GM23338 (cell line): ENCODE measurements at regions not wholly inside any gene's neighbourhood (a gene's known extent, or its start where the extent isn't known, plus 50 kb on each side); places are given as distances from the start of the nearest gene placed in this dataset.

Experiments used
- ATAC-seq: fragments of 200-7000 bp; cut with Tn5 transposase; 3 replicates; pipeline ENCODE4 v1.9.1; 2020
- DNase-seq: peaks from one replicate; pipeline ENCODE4 v3.0.0-alpha.2; 2015; ENCODE audit warnings: low spot score
- H2AFZ ChIP-seq: fragments of 200-600 bp; sonication (generic); 2 replicates; pipeline ENCODE4 v1.8.0; 2016; ENCODE audit warnings: antibody characterized with exemption, mild to moderate bottlenecking, moderate library complexity
- H3F3A ChIP-seq: fragments of 200-600 bp; sonication (generic); replicated peaks from 2 replicates; pipeline ENCODE4 v1.8.0; 2017; ENCODE audit warnings: antibody characterized with exemption, mixed run types, low read depth
- H3K27ac ChIP-seq: fragments of 200-600 bp; sonication (generic); 2 replicates; pipeline ENCODE4 v1.6.1; 2016; ENCODE audit warnings: low read depth
- H3K27me3 ChIP-seq: fragments of 200-600 bp; sonication (generic); 2 replicates; pipeline ENCODE4 v1.8.0; 2016; ENCODE audit warnings: mild to moderate bottlenecking, mixed run types, moderate library complexity; ENCODE audit not compliant: insufficient read depth
- H3K36me3 ChIP-seq: fragments of 200-600 bp; sonication (generic); 2 replicates; pipeline ENCODE4 v1.8.0; 2016; ENCODE audit warnings: mild to moderate bottlenecking; ENCODE audit not compliant: insufficient read depth
- H3K4me1 ChIP-seq: fragments of 200-600 bp; sonication (generic); 2 replicates; pipeline ENCODE4 v1.8.0; 2016; ENCODE audit warnings: mild to moderate bottlenecking, moderate library complexity; ENCODE audit not compliant: insufficient read depth
- H3K4me2 ChIP-seq: fragments of 200-600 bp; sonication (generic); 2 replicates; pipeline ENCODE4 v1.7.1; 2017; ENCODE audit warnings: mixed run types
- H3K4me3 ChIP-seq: fragments of 200-600 bp; sonication (generic); 2 replicates; pipeline ENCODE4 v1.6.1; 2016; ENCODE audit warnings: mixed run types
- H3K79me2 ChIP-seq: fragments of 200-600 bp; sonication (generic); replicated peaks from 2 replicates; pipeline ENCODE4 v1.8.0; 2017; ENCODE audit warnings: mild to moderate bottlenecking; ENCODE audit not compliant: insufficient read depth
- H3K9me2 ChIP-seq: fragments of 200-600 bp; sonication (generic); 2 replicates; pipeline ENCODE4 v1.8.0; 2017; ENCODE audit not compliant: insufficient read depth
- H4K20me1 ChIP-seq: fragments of 200-600 bp; sonication (generic); replicated peaks from 2 replicates; pipeline ENCODE4 v1.8.0; 2017; ENCODE audit warnings: mild to moderate bottlenecking; ENCODE audit not compliant: insufficient read depth
- H3K27ac Mint-ChIP-seq: 2 replicates; pipeline ENCODE4 v1.8.0; 2020; ENCODE audit warnings: inconsistent platforms, mild to moderate bottlenecking, moderate library complexity, mixed read lengths
- H3K27me3 Mint-ChIP-seq: 3 replicates; pipeline ENCODE4 v1.8.0; 2022; ENCODE audit warnings: low read depth, mild to moderate bottlenecking, moderate library complexity, mixed read lengths, inconsistent platforms; ENCODE audit not compliant: insufficient read depth, poor library complexity
- H3K36me3 Mint-ChIP-seq: 3 replicates; pipeline ENCODE4 v1.8.0; 2021; ENCODE audit warnings: low read depth, mild to moderate bottlenecking, inconsistent platforms, moderate library complexity, mixed read lengths
- H3K4me1 Mint-ChIP-seq: 3 replicates; pipeline ENCODE4 v1.8.0; 2020; ENCODE audit warnings: mild to moderate bottlenecking, inconsistent platforms, mixed read lengths
- H3K4me3 Mint-ChIP-seq: 3 replicates; pipeline ENCODE4 v1.8.0; 2021; ENCODE audit warnings: moderate library complexity, mild to moderate bottlenecking, inconsistent platforms, mixed read lengths
- H3K9me3 Mint-ChIP-seq: 3 replicates; pipeline ENCODE4 v1.8.0; 2020; ENCODE audit warnings: moderate library complexity, mild to moderate bottlenecking, inconsistent platforms, mixed read lengths
- CREB1 ChIP-seq: fragments of 250-450 bp; sonication (Bioruptor Pico); IDR thresholded peaks from 2 replicates; pipeline ENCODE4 v1.5.0; 2020; ENCODE audit warnings: low read depth, mild to moderate bottlenecking, moderate library complexity
- CTCF ChIP-seq, 2 experiments: fragments of 200-600 bp in 1 of 2; sonication (generic) in 1 of 2; conservative IDR thresholded peaks; 2 replicates each; pipeline versions ENCODE4 v1.5.1 to v1.6.1; 2016 to 2017; ENCODE audit warnings: antibody characterized with exemption in 2 of 2, low read depth in 2 of 2, mild to moderate bottlenecking in 2 of 2, moderate library complexity in 1 of 2
- EZH2phosphoT487 ChIP-seq: fragments of 200-600 bp; sonication (generic); IDR thresholded peaks from one replicate; pipeline ENCODE4 v1.8.1; 2018; ENCODE audit warnings: antibody characterized with exemption; ENCODE audit not compliant: unreplicated experiment
- NANOG ChIP-seq: IDR thresholded peaks from 2 replicates; pipeline ENCODE4 v1.6.1; 2016; ENCODE audit warnings: antibody characterized with exemption, borderline replicate concordance
- POLR2AphosphoS5 ChIP-seq: IDR thresholded peaks from 2 replicates; pipeline ENCODE4 v1.6.1; 2016; ENCODE audit warnings: antibody characterized with exemption, low read depth
- ZNF114 ChIP-seq: fragments of 250-450 bp; sonication (Bioruptor Pico); IDR thresholded peaks from 2 replicates; pipeline ENCODE4 v1.5.0; 2020; ENCODE audit warnings: mild to moderate bottlenecking, moderate library complexity
- ZNF331 ChIP-seq: fragments of 250-450 bp; sonication (Bioruptor Pico); IDR thresholded peaks from 2 replicates; pipeline ENCODE4 v1.5.0; 2020; ENCODE audit warnings: low read depth, mild to moderate bottlenecking, moderate library complexity
- TF ChIP-seq, protein P1 (sequence below): IDR thresholded peaks from one replicate; pipeline ENCODE4 v1.6.1; 2018; ENCODE audit warnings: antibody characterized with exemption; ENCODE audit not compliant: unreplicated experiment
- TF ChIP-seq, protein P2 (sequence below): fragments of 250-450 bp; sonication (Bioruptor Pico); IDR thresholded peaks from 2 replicates; pipeline ENCODE4 v1.5.0; 2020; ENCODE audit warnings: mild to moderate bottlenecking, moderate library complexity

GRCh38 chr5:152089644-152090043, 165.0 kb upstream of the GLRA1 start (continued):
- TF ChIP-seq ZNF331 (CRISPR knock-in tag) = no peak
- TF ChIP-seq, protein P1, sequence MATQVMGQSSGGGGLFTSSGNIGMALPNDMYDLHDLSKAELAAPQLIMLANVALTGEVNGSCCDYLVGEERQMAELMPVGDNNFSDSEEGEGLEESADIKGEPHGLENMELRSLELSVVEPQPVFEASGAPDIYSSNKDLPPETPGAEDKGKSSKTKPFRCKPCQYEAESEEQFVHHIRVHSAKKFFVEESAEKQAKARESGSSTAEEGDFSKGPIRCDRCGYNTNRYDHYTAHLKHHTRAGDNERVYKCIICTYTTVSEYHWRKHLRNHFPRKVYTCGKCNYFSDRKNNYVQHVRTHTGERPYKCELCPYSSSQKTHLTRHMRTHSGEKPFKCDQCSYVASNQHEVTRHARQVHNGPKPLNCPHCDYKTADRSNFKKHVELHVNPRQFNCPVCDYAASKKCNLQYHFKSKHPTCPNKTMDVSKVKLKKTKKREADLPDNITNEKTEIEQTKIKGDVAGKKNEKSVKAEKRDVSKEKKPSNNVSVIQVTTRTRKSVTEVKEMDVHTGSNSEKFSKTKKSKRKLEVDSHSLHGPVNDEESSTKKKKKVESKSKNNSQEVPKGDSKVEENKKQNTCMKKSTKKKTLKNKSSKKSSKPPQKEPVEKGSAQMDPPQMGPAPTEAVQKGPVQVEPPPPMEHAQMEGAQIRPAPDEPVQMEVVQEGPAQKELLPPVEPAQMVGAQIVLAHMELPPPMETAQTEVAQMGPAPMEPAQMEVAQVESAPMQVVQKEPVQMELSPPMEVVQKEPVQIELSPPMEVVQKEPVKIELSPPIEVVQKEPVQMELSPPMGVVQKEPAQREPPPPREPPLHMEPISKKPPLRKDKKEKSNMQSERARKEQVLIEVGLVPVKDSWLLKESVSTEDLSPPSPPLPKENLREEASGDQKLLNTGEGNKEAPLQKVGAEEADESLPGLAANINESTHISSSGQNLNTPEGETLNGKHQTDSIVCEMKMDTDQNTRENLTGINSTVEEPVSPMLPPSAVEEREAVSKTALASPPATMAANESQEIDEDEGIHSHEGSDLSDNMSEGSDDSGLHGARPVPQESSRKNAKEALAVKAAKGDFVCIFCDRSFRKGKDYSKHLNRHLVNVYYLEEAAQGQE = no peak
- no peak for TF ChIP-seq ZNF114
- no peak for TF ChIP-seq CREB1 (CRISPR knock-in tag)
- no peak for TF ChIP-seq NANOG
- no peak for TF ChIP-seq POLR2AphosphoS5

GRCh38 chr5:152086668-152087067, 162.0 kb upstream of the GLRA1 start:
- Mint-ChIP-seq H3K4me1 (no peaks in the 10 kb centered on the region), H3K27me3 (peaks cover 4% of the 10 kb centered on the region), H3K36me3 (no peaks in the 10 kb centered on the region), H3K9me3 (no peaks in the 10 kb centered on the region), H3K27ac (no peak overlapping the region), H3K4me3 (no peak overlapping the region)
- H2AFZ ChIP-seq = no peak overlapping the region
- no peaks in the 10 kb centered on the region for H3K36me3 ChIP-seq
- no peak for ATAC-seq
- no peak for DNase-seq
- no peaks in the 10 kb centered on the region for H3K4me1 ChIP-seq
- no peaks in the 10 kb centered on the region for H3K9me2 ChIP-seq
- no peak overlapping the region for H3K27ac ChIP-seq
- H3K4me3 ChIP-seq = no peak overlapping the region
- H3K27me3 ChIP-seq = no peaks in the 10 kb centered on the region
- H3K4me2 ChIP-seq = no peak overlapping the region
- no peaks in the 10 kb centered on the region for H3K79me2 ChIP-seq
- no peaks in the 10 kb centered on the region for H3F3A ChIP-seq
- no peaks in the 10 kb centered on the region for H4K20me1 ChIP-seq
- no peak for TF ChIP-seq CREB1 (CRISPR knock-in tag)
- TF ChIP-seq, protein P2, sequence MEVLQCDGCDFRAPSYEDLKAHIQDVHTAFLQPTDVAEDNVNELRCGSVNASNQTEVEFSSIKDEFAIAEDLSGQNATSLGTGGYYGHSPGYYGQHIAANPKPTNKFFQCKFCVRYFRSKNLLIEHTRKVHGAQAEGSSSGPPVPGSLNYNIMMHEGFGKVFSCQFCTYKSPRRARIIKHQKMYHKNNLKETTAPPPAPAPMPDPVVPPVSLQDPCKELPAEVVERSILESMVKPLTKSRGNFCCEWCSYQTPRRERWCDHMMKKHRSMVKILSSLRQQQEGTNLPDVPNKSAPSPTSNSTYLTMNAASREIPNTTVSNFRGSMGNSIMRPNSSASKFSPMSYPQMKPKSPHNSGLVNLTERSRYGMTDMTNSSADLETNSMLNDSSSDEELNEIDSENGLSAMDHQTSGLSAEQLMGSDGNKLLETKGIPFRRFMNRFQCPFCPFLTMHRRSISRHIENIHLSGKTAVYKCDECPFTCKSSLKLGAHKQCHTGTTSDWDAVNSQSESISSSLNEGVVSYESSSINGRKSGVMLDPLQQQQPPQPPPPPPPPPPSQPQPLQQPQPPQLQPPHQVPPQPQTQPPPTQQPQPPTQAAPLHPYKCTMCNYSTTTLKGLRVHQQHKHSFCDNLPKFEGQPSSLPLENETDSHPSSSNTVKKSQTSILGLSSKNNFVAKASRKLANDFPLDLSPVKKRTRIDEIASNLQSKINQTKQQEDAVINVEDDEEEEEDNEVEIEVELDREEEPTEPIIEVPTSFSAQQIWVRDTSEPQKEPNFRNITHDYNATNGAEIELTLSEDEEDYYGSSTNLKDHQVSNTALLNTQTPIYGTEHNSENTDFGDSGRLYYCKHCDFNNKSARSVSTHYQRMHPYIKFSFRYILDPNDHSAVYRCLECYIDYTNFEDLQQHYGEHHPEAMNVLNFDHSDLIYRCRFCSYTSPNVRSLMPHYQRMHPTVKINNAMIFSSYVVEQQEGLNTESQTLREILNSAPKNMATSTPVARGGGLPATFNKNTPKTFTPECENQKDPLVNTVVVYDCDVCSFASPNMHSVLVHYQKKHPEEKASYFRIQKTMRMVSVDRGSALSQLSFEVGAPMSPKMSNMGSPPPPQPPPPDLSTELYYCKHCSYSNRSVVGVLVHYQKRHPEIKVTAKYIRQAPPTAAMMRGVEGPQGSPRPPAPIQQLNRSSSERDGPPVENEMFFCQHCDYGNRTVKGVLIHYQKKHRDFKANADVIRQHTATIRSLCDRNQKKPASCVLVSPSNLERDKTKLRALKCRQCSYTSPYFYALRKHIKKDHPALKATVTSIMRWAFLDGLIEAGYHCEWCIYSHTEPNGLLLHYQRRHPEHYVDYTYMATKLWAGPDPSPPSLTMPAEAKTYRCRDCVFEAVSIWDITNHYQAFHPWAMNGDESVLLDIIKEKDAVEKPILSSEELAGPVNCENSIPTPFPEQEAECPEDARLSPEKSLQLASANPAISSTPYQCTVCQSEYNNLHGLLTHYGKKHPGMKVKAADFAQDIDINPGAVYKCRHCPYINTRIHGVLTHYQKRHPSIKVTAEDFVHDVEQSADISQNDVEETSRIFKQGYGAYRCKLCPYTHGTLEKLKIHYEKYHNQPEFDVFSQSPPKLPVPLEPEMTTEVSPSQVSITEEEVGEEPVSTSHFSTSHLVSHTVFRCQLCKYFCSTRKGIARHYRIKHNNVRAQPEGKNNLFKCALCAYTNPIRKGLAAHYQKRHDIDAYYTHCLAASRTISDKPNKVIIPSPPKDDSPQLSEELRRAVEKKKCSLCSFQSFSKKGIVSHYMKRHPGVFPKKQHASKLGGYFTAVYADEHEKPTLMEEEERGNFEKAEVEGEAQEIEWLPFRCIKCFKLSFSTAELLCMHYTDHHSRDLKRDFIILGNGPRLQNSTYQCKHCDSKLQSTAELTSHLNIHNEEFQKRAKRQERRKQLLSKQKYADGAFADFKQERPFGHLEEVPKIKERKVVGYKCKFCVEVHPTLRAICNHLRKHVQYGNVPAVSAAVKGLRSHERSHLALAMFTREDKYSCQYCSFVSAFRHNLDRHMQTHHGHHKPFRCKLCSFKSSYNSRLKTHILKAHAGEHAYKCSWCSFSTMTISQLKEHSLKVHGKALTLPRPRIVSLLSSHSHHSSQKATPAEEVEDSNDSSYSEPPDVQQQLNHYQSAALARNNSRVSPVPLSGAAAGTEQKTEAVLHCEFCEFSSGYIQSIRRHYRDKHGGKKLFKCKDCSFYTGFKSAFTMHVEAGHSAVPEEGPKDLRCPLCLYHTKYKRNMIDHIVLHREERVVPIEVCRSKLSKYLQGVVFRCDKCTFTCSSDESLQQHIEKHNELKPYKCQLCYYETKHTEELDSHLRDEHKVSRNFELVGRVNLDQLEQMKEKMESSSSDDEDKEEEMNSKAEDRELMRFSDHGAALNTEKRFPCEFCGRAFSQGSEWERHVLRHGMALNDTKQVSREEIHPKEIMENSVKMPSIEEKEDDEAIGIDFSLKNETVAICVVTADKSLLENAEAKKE (CRISPR knock-in tag) = no peak
- no peak for TF ChIP-seq ZNF331 (CRISPR knock-in tag)
- no peak for TF ChIP-seq EZH2phosphoT487
- no peak for TF ChIP-seq CTCF (conservative IDR thresholded peaks at IDR 0.05; ENCODE audit: low read depth in 2 of 2)
